DMS153 (cell line): ENCODE measurements at regions not wholly inside any gene's neighbourhood (a gene's known extent, or its start where the extent isn't known, plus 50 kb on each side); places are given as distances from the start of the nearest gene placed in this dataset.
A peak's percentile ranks its signal among the peaks of the same experiment; 100 is the strongest.
"Not testable (repeated sequence)": the region's sequence is repeated elsewhere in the genome, so short reads cannot be mapped to it uniquely, and the experiment has no call there.

Source experiments
- DNase-seq: peaks from one replicate; lab custom pipeline; 2025; lab: John Stamatoyannopoulos, UW

DNA sequence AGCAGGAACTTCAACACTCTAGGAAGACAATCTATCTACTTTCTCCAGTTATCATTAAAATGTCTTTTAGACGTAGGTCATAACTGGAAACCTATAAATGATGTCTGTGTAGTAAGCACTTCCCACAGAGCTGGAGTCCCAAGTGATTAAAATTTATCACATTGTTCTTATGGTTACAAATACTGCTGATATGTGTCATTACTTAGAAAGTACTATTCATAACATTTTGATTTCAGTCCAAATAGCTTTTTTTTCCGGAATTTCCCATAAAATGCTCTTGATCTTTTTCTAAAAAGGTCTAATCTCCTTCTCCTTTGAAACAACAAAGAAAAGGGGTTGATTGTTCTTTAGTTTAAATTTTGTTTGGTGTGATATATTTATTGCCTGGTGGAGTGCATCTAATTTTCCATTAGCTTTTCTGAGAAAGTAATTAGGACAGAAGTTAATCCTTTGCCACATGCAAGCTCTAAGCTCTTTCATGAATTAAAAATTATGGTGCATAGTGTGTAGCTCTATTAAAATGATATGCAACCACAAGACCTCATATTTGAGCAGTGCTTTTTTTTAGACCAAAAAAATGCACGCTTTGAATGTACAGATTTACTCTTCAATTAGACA, 132.7 kb upstream of the TCF21 start:
- no peak for DNase-seq

DNA sequence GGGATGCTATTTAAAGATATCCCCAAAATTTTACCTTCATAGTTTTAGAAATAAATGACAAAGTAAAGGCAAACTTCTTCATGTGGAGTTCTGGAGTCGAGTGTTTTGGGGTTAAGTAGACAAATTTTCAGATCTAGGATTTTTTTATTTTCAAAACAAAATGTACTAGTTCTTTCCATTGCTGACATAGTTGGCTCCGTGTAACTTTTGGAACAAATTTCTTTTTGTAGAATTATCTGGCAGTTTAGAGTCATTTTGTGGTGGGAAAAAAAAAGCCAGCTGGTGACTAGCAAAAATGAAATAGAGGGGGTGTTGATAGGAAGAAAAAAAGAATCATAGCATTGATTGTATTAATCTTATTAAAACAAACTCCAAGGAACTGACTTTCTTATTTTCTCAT, 131.6 kb upstream of the TCF21 start:
- no peak for DNase-seq

DNA sequence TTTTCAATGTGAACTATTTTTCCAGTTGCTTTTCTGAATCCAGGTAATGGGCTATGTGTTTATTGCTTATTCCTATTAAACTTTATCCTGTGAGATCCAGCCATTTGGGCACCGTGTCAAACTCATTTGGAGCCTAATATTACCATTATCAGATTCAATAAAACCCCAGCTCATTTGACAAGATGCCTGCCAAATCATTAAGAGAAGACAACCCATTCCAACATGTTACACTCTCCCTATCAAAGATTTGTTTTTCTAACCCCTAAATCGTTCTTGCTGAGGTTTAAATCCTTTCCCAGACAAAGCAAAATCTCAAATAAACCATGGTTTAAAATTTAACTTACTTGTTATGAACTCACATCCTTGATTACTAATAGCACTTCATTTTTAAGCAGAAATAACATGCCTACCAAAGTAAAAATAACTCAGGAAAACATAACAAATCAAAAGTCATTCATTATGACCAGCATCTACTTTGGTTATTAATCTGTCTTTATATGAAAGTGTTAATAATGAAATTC, 130.0 kb upstream of the TCF21 start:
- DNase-seq = no peak

DNA sequence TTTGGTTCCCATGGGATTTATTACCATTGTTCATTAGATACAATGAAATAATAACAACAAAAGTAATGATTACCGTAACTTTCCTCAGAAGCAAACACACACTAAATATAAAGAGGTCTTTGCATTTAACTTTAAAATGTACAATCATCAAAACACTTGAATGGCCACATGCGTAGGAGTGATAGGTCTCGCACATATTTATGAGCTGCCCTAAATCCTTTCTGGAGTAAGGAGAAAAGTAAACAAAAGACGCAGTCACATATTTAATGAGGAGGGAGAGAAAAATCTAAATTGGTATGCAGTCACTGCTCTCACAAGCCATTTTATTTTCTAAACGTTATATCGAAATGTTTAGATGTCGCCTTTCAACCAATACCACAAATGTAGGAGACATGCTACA, 129.4 kb upstream of the TCF21 start:
- no peak for DNase-seq

DNA sequence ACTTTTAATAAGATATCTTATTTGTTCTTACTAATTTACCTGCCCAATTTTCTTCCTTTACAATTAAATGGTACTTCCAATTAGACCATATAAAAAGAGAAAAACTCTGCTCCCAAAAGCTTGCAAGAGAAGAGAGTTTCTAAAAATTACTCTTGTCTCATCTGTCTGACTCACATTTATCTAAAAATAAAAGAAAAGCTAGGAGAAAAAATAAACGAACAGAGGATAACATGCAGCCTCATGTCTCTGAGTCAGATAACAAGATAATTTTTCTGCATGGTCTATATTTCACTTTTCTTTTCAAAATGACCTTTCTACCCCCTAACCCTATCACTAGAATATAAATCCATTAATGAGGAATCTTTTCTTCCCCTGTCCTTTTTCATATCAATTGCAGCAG, 127.2 kb upstream of the TCF21 start:
- DNase-seq = no peak

DNA sequence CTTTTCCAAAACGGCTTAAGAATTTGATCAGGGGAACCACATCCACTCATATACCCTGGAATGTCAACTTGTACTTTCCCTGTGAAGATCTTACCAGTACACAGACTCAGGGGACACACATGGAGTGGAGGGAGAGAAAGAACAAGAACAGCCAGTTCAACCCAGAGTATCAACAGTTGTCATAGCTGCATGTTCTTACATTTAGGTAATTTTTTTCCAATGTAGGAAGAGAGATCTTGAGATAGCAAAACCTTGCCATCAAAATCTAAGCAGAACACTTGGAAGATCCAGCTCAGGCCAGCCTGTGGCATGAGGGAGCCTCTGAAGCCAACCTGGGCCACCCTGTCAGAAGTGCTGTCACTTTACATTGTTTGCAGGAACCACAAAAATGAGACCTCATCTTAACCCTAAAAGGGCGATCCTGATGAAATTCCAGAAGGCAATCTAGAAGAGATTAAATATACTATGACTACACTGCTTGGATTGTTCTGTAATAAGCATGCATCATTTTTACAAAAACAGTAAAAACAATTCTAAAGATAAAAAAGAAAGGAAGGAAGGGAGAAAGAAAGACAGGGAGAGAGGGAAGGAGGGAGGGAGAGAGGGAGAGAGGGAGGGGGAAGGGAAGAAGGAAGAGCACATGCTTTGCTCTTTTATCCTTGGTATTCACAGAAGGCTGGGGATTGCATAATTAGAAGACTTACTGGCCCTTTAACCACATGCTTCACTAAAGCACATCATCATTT, 124.7 kb upstream of the TCF21 start:
- no peak for DNase-seq

DNA sequence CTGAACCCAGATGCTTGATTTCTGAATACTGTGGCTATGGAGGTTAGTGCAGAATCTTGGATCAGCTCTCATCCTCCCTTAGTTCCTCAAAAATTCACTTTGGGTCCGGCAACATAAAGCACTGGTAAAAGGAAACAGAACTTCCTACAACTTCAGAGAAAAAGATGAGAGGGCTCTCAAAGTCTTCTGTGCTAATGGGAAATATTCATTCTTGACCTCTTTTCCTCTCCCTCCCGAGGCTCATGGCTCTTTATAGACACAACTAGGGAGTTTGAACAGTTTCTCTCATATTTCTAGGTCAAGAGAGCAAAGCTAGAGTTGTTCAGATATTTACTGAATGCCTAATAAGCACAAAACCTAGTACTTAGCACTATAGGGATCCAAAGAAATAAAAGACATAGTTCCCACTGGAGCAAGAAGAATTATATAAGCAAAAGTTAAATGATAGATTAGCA, 124.1 kb upstream of the TCF21 start:
- DNase-seq = no peak

DNA sequence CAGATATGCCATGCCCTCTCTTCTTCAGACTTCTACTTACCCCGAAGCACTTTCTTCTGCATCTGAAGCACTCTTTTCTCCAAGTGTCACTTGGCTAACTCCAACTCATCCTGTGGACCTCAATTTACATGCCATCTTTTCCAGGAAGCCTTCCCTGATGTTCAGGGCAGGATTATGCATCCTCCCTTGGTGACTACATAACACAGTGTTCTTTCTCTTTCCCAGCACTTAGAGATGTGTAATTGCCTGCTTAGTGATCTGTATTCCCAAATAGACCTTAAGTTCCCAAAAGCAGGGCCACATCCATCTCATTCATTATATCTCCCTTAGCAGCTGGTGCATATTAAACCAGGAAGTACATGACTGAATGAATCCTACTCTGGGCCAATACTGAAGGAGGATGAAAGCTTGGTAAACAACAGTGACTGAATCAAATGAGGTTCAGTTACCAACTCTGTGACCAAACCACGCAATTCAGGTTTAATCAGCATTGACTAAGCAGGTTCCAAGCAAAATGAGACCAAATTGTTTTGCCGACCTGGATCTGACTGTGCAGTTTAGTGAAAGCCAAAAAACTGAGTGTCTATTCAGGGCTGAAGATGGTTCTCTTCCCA, 121.4 kb upstream of the TCF21 start:
- DNase-seq = peak; percentile 59

DNA sequence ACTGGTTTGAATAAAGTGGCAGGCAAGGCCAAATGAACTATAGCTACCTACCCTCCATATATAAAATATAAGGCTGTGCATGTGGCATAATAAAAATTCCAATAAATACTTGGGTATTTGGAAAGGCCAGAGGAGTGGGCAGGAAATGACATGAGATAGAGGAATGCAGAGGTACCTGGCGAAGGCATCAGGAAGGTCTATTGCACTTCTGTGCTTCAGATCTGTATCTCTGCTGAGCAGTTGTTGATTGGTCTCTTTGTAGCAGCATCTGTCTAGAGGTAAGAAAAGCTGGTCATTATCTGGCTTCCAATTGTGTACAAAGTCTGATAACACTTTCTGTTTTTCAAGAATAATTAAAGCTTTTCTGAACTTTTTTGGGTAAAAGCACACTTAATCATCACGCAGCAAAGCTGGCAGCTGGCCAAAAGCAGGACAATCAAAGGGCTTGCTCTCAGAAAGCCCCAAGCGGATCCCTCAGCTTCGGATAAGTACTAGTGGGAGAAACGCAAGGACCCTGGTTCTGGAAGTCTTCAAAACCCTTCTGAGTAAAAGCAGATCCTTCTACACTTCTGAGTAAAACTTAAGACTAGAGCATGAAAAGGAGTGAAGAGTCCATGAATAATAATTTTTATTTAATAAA, 120.1 kb upstream of the TCF21 start:
- DNase-seq = no peak

DNA sequence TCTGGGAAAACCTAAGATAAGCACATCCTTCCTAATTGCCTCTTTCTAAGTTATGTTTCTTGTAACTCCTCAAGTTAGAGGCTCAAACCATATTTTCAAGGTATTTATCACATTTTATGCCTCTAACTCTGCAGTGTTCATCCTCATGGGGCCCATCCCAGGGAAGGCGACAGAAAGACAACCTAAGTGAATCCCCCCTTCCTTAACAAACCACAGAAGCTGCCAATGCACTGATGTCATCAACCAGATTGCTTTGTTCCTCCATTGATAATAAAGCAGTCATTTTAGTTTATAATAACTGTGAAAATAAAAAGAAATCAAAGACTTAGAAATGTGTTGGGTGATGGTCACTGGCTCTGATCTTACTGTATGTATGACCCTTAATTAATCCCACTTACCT, 119.5 kb upstream of the TCF21 start:
- no peak for DNase-seq

DNA sequence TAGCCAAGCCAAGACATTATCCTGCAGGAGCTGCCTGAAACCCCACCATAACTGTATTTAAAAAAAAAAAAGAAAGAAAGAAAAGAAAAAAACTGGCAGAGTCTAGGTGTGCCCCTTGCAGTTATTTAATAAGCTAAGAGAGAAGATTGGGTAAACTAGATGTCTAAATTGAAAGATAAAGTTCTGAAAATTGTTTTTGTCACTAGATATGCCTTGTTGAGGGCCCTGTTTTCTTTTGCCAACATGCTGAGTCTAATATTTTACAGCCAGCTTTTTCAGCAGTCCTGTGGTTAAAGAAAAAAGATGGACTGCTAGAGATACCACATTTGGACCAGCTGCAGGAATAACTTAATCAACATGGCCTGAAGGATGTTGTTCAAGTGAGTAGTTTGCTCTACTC, 116.3 kb upstream of the TCF21 start:
- DNase-seq = no peak

DNA sequence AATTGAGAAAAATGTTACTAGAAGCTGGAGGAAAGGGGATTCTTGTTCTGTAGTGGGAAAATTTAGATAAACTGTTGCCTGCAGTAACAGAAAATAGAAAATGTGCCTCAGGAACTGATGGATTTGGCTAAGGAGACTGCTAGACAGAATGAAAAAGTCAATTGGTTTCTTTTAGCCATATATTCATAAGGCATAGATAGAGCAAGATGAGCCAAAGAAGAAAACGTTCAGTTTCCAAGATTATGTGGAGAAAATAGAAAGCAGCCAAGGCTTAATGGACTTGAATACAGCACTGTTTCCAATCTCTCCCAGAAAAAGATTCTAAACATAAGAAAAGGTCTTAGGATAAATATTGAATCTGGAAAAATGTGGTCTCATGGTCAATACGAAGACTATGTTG, 115.1 kb upstream of the TCF21 start:
- no peak for DNase-seq

DNA sequence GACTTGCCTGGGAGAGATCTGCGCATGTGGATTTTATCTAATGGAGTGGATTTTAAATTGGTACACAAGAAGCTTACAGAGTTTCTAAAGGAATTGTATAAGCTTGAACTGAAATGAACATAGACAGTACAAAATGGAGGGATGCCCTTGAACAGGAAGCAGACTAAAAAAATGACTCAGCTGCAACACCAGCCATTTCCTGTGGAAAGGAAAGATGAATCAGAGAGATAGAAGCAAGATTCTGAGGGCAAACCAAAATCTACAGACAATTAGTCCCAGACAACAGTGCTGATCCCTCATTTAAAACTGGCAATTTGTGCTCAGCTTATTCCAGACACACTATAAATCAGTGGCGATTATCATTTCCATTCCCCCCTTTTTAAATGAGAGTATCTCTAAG, 114.6 kb upstream of the TCF21 start:
- DNase-seq = no peak

DNA sequence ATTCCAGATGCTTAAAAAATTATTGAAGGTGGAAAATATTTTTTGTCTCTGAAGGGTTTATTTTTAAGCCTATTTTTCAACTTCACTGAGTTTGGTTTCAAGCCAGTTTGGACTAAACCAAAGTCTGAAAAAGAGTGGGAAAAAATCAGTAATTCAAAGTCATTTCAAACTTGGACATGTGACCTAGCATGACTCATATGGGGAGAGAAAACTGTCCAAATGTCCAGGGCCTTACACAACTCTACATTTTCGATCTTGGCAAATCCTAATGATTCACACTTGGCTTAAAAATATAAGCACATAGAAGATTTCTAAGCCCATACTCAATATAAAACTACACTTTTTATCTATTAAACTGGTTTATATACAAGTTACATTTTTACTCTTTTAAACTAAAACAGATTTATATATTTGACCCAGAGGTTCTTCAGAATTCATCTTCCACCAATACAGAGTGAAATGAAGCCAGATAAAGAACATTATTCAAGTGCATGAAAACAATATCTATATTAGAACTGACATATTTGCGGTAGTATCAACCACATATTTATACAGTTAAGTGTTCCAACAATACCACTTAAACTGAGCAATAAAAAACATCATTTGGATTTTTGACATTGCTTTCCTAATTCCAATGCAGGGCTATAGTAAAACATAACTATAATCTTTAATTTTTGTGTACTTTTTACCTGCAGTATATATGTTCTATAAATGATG, 110.3 kb upstream of the TCF21 start:
- no peak for DNase-seq

DNA sequence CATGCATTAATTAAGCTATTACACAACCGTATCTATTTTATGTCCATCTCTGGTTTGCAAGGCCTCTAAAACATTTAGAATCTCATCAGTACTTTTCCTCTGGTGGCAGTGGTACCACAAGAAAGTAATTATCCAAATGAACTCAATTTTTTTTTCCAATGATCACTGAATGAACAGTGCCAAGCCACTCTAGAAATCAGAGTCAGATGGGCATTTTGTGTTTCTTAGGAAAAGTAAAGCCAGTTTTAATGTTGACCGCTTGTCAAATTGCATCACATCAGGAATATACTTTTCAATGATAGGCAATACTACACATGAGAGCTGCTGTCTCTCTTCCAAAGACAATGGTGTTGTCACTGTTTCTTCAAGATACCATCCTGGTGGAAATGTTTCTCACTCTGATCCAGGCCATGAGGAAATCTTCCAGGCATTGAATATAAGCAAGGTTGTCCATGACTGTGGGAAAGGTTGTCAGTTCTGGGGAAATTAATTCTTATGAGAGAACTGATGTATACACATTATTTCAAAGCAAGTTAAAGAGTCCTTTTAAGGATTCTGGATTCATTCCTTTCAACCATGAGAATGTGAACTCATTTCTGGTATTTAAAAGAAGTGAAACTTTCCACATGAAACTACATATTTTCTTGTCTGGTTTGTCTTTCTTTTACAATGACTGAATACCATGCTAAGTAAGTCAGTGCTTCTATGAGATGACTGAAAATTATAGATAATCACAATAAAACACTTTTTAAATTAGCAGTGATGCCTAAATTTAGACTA, 108.8 kb upstream of the TCF21 start:
- no peak for DNase-seq

DNA sequence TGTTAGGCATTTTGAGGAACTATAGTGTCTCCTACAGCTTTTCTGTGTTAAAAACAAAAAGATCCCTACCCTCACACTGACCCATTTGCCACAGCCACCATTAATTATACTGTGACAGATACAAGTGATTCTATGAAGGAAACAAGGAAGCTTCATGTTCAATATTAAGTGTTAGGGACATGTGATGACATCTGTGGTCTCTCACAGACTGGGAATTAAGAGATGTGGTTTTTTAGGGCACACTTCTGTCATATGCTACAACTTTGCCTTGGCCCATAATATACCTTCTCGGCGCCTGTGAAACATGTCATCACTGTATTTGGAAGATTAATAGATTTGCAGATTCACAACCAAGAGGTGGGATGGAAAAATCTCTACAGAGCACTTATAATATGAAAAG, 102.9 kb upstream of the TCF21 start:
- DNase-seq = no peak

DNA sequence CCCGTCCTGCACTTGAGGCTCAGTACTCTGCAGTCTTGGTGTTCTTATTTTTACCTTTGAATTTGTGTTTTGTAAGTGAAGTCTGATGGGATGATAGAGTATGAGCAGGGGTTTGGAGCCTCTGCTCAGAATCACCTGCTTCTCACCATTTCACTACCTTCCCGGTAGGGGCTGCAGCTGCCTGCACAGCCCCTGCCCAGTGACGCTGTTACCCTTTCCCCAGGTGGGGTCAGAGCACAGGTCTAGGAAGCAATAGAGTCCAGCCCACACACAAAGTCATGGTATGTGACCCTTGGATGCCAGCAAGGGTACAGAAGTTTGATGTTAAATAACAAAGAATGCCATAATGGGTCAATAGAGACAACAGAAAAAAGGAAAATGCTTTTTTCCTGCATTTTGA, 101.8 kb upstream of the TCF21 start:
- no peak for DNase-seq

DNA sequence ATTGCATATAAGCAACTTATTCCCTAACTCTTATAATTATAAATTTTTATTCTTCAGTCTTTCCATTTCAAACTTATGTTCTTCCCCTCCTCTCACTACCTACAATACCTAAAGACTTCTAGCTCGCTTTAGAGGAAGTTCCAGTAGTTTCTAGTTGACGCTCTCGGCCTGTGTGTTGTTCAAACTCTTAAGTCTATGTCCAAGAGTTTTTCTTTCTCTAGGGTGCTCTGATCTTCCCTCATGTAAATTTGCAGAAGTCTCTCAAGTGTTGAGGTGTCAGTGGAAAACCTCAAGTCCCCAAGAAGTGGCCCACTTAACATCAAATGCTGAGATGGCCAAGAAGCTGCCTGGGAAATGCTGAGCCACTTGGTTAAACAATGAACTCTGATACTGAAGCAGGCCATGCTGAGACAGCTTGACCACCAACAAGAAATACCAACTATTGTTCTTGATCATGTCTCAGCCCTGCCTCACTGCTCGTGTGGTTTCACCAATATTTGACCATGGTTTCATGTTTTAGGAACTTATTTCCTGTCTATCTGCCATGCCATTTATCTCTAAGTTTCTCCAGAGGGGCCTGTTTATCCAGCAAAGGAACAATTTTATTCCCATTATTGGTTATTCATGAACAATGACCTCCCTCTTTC, 100.9 kb upstream of the TCF21 start:
- DNase-seq = no peak

DNA sequence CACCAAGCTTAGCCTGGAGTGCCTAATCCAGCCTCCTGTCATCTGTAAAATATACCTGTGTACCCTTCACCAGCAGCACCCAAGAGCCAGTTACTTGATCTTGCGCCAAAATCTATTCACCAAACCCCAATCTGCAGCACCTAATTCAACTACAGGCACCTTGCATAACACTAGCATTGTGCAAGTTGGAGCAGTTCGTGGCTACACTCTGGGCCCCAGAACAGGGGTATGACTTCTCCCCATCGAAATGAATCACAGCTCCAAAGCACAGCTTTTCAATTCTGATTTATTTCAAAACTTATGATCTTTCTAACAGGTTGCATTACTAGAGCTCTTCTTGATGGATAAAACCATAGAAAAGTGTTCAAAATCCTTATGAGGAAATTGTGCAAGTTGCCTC, 100.4 kb upstream of the TCF21 start:
- DNase-seq = no peak

DNA sequence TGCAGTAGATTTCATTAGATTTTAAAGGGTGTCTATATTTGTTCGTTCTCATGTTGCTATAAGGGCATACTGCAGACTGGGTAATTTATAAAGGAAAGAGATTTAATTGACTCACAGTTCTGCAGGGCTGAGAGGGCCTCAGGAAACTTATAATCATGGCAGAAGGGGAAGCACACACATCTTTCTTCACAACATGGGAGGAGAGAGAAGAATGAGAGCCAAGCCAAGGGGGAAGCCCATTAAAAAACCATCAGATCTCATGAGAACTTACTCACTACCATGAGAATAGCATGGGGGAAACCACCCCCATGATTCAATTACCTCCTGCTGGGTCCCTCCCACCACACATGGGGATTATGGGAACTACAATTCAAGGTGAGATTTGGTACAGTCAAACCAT, 99.5 kb upstream of the TCF21 start:
- not testable (repeated sequence) for DNase-seq

DNA sequence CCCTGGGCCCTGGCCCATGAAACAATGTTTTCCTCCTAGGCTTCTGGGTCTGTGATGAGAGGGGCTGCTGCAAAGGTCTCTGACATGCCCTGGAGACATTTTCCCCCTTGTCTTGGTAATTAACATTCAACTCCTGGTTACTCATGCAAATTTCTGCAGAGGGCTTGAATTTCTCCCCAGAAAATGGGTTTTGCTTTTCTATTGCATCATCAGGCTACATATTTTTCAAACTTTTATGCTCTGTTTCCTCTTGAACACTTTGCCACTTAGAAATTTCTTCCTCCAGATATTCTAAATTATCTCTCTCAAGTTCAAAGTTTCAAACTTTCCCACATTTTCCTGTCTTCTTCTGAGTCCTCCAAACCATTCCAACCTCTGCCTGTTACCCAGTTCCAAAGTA, 98.2 kb upstream of the TCF21 start:
- DNase-seq = not testable (repeated sequence)
